HEK293 (cell line): ENCODE measurements at regions not wholly inside any gene's neighbourhood (a gene's known extent, or its start where the extent isn't known, plus 50 kb on each side); places are given as distances from the start of the nearest gene placed in this dataset.

Source experiments
- CTCF ChIA-PET: fragments of 350-600 bp; formaldehyde crosslinking; extraction: SDS; loops from one replicate; lab custom pipeline; 2021; ENCODE audit warnings: antibody characterized with exemption; lab: Yijun Ruan, JAX
- POLR2A ChIA-PET: fragments of 300-600 bp; formaldehyde crosslinking; extraction: SDS; loops from one replicate; lab custom pipeline; 2020; ENCODE audit warnings: antibody characterized with exemption, inconsistent platforms; lab: Yijun Ruan, JAX
- H3K27ac ChIP-seq: fragments of 200-500 bp; sonication (Bioruptor generic); 2 replicates; pipeline ENCODE4 v1.5.1; 2014; ENCODE audit warnings: low read depth, low read length, control low read depth, inconsistent platforms; ENCODE audit errors: extremely low read depth
- H3K36me3 ChIP-seq, 2 experiments: fragments of 200-500 bp in 1 of 2; sonication (Bioruptor generic) in 1 of 2; 1 replicate in 1 of 2; 2 replicates in 1 of 2; pipeline ENCODE4 v1.5.1; 2014 to 2017; ENCODE audit warnings: inconsistent platforms in 2 of 2, low read length in 2 of 2; ENCODE audit not compliant: control insufficient read depth in 2 of 2, insufficient read depth in 1 of 2
- H3K4me1 ChIP-seq: fragments of 200-500 bp; sonication (Bioruptor generic); 2 replicates; pipeline ENCODE4 v1.5.1; 2014; ENCODE audit warnings: mild to moderate bottlenecking, low read length, inconsistent platforms; ENCODE audit not compliant: control insufficient read depth, insufficient read depth
- H3K4me3 ChIP-seq: 2 replicates; pipeline ENCODE4 v1.5.1; 2011; ENCODE audit warnings: low read depth, mild to moderate bottlenecking, control low read depth, low read length, moderate library complexity
- H3K9me3 ChIP-seq: fragments of 200-500 bp; sonication (Bioruptor generic); 2 replicates; pipeline ENCODE4 v1.5.1; 2014; ENCODE audit warnings: low read depth, low read length, inconsistent platforms; ENCODE audit not compliant: control insufficient read depth, insufficient read depth
- FEZF1 ChIP-seq: fragments of 450-650 bp; formaldehyde crosslinking; IDR thresholded peaks from 2 replicates; pipeline ENCODE4 v1.5.1; 2016; ENCODE audit warnings: missing biosample characterization, missing genetic modification characterization
- IKZF3 ChIP-seq: fragments of 450-650 bp; IDR thresholded peaks from 2 replicates; pipeline ENCODE4 v1.5.0; 2018; ENCODE audit warnings: missing biosample characterization, mild to moderate bottlenecking, missing genetic modification characterization, moderate library complexity
- SP3 ChIP-seq: fragments of 450-650 bp; formaldehyde crosslinking; IDR thresholded peaks from 2 replicates; pipeline ENCODE4 v1.5.1; 2016; ENCODE audit warnings: missing biosample characterization, missing genetic modification characterization
- ZBTB11 ChIP-seq: fragments of 450-650 bp; formaldehyde crosslinking; conservative IDR thresholded peaks from 2 replicates; pipeline ENCODE4 v1.5.1; 2016; ENCODE audit warnings: low read depth, missing biosample characterization, missing genetic modification characterization
- ZBTB44 ChIP-seq: fragments of 450-650 bp; IDR thresholded peaks from 2 replicates; pipeline ENCODE4 v1.5.1; 2018; ENCODE audit warnings: missing biosample characterization, mild to moderate bottlenecking, missing genetic modification characterization
- ZBTB48 ChIP-seq: fragments of 450-650 bp; formaldehyde crosslinking; IDR thresholded peaks from 2 replicates; pipeline ENCODE4 v1.5.1; 2016; ENCODE audit warnings: missing biosample characterization, missing genetic modification characterization
- ZNF10 ChIP-seq: fragments of 450-650 bp; formaldehyde crosslinking; IDR thresholded peaks from 2 replicates; pipeline ENCODE4 v1.5.1; 2017; ENCODE audit warnings: missing biosample characterization, missing genetic modification characterization
- ZNF19 ChIP-seq: fragments of 450-650 bp; formaldehyde crosslinking; IDR thresholded peaks from 2 replicates; pipeline ENCODE4; 2016; ENCODE audit warnings: missing biosample characterization, missing genetic modification characterization, low read depth
- ZNF211 ChIP-seq: fragments of 450-650 bp; formaldehyde crosslinking; IDR thresholded peaks from 2 replicates; pipeline ENCODE4 v1.5.1; 2016; ENCODE audit warnings: low read depth, missing biosample characterization, missing genetic modification characterization
- ZNF266 ChIP-seq: fragments of 450-650 bp; formaldehyde crosslinking; IDR thresholded peaks from 2 replicates; pipeline ENCODE4 v1.5.1; 2016; ENCODE audit warnings: missing biosample characterization, missing genetic modification characterization, low read depth
- ZNF274 ChIP-seq, 2 experiments: fragments of 200-500 bp in 1 of 2; fragments of 450-650 bp in 1 of 2; sonication (Bioruptor generic) in 1 of 2; formaldehyde crosslinking in 1 of 2; IDR thresholded peaks; 2 replicates each; pipeline versions ENCODE4 v1.5.1 to v1.6.1; 2014 to 2016; ENCODE audit warnings: borderline replicate concordance in 1 of 2, inconsistent platforms in 1 of 2, low read length in 1 of 2, missing biosample characterization in 1 of 2, missing genetic modification characterization in 1 of 2
- ZNF585B ChIP-seq: fragments of 450-650 bp; formaldehyde crosslinking; IDR thresholded peaks from 2 replicates; pipeline ENCODE4 v1.5.1; 2016; ENCODE audit warnings: missing biosample characterization, missing genetic modification characterization
- ZNF624 ChIP-seq: fragments of 450-650 bp; formaldehyde crosslinking; IDR thresholded peaks from 2 replicates; pipeline ENCODE4 v1.5.1; 2017; ENCODE audit warnings: missing biosample characterization, missing genetic modification characterization
- ZNF707 ChIP-seq: fragments of 450-650 bp; formaldehyde crosslinking; IDR thresholded peaks from 2 replicates; pipeline ENCODE4 v1.5.1; 2016; ENCODE audit warnings: missing biosample characterization, missing genetic modification characterization
- ZNF76 ChIP-seq: fragments of 450-650 bp; formaldehyde crosslinking; IDR thresholded peaks from 2 replicates; pipeline ENCODE4; 2016; ENCODE audit warnings: low read depth, missing biosample characterization, missing genetic modification characterization, borderline replicate concordance
- ZSCAN30 ChIP-seq: fragments of 450-650 bp; IDR thresholded peaks from 2 replicates; pipeline ENCODE4 v1.5.1; 2018; ENCODE audit warnings: missing biosample characterization, mild to moderate bottlenecking, missing genetic modification characterization, moderate library complexity
- TF ChIP-seq, protein P1 (sequence below): fragments of 450-650 bp; formaldehyde crosslinking; IDR thresholded peaks from 2 replicates; pipeline ENCODE4 v1.5.1; 2016; ENCODE audit warnings: missing biosample characterization, missing genetic modification characterization
- TF ChIP-seq, protein P2 (sequence below): fragments of 450-650 bp; formaldehyde crosslinking; IDR thresholded peaks from 2 replicates; pipeline ENCODE4 v1.5.1; 2016; ENCODE audit warnings: missing biosample characterization, missing genetic modification characterization
- TF ChIP-seq, protein P3 (sequence below): fragments of 450-650 bp; formaldehyde crosslinking; IDR thresholded peaks from 2 replicates; pipeline ENCODE4 v1.5.1; 2017; ENCODE audit warnings: missing biosample characterization, missing genetic modification characterization

DNA sequence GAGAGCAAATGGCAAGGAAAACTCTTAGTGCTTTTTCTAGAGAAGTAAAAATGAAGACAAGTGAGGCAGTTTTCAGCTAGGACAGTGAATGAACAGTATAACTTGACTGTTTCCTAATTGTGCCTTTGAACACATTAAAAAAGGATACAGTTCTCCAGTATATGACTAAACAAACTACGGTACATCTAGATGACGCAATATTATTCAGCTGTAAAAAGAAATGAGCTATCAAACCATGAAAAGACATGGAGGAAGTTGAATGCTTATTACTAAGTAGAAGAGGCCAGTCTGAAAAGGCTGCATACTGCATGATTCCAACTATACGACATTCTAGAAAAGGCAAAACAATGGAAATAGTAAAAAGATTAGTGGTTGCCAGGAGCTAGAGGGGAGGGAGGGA, 206.3 kb downstream of the SIPA1L2 start:
- POLR2A ChIA-PET: interaction anchor here (0.6 kb wide), 1 partner anchor 905 kb away, joined by 3 read pairs; no protein-coding TSS in a partner anchor
- no peak overlapping the region for H3K4me3 ChIP-seq
- H3K9me3 ChIP-seq: no peaks in the 10 kb centered on the region
- H3K36me3 ChIP-seq: peaks cover 24 to 27% of the 10 kb centered on the region in 2 experiments
- no peak overlapping the region for H3K27ac ChIP-seq
- TF ChIP-seq ZNF274 (IDR thresholded peaks at IDR 0.05; ENCODE audit: low read length) (no peak), ZNF274 (tag by site-specific recombination; IDR thresholded peaks at IDR 0.05; ENCODE audit: borderline replicate concordance) (no peak), FEZF1 (tag by site-specific recombination) (peak; percentile 50; the same call in 1 of the 2 replicates)
- CTCF ChIA-PET: interaction anchor here (1.1 to 1.2 kb wide), 2 partner anchors 17 to 204 kb away, joined by 5 read pairs; no protein-coding TSS in a partner anchor
- no peaks in the 10 kb centered on the region for H3K4me1 ChIP-seq

- H3K36me3 ChIP-seq: peaks cover 24% of the 10 kb centered on the region in 2 experiments
- no peak overlapping the region for H3K4me3 ChIP-seq
- no peaks in the 10 kb centered on the region for H3K4me1 ChIP-seq
- no peak overlapping the region for H3K27ac ChIP-seq
- TF ChIP-seq SP3 (tag by site-specific recombination) (no peak), ZNF19 (tag by site-specific recombination) (no peak), IKZF3 (tag by site-specific recombination) (no peak), ZBTB48 (tag by site-specific recombination) (no peak)
- no peaks in the 10 kb centered on the region for H3K9me3 ChIP-seq
- ChIA-PET CTCF (interaction anchor here (0.5 to 1.2 kb wide), 3 partner anchors 16 to 1781 kb away, joined by 3 to 5 read pairs (median 5); no protein-coding TSS in a partner anchor), POLR2A (interaction anchor here (0.5 kb wide), 1 partner anchor 684 kb away, joined by 4 read pairs; no protein-coding TSS in a partner anchor)
Observed at GRCh38 chr1:232422898-232423297, 207.0 kb downstream of the SIPA1L2 start.

GRCh38 chr1:232422098-232422497, 207.8 kb downstream of the SIPA1L2 start:
- H3K4me3 ChIP-seq: no peak overlapping the region
- H3K4me1 ChIP-seq: no peaks in the 10 kb centered on the region
- H3K9me3 ChIP-seq: no peaks in the 10 kb centered on the region
- ChIA-PET CTCF (interaction anchor here (0.7 kb wide), 1 partner anchor 541 kb away, joined by 3 read pairs; no protein-coding TSS in a partner anchor), POLR2A (no interaction called here)
- no peak overlapping the region for H3K27ac ChIP-seq
- peaks cover 16 to 24% of the 10 kb centered on the region in 2 experiments for H3K36me3 ChIP-seq
- TF ChIP-seq ZNF10 (tag by site-specific recombination) (no peak), ZNF211 (no peak), ZBTB11 (tag by site-specific recombination) (no peak), ZNF266 (no peak), ZNF76 (tag by site-specific recombination) (no peak), ZNF707 (tag by site-specific recombination) (no peak), ZBTB44 (tag by site-specific recombination) (no peak), ZNF624 (tag by site-specific recombination) (no peak), ZSCAN30 (no peak), ZNF585B (tag by site-specific recombination) (no peak)
- TF ChIP-seq, protein P1, sequence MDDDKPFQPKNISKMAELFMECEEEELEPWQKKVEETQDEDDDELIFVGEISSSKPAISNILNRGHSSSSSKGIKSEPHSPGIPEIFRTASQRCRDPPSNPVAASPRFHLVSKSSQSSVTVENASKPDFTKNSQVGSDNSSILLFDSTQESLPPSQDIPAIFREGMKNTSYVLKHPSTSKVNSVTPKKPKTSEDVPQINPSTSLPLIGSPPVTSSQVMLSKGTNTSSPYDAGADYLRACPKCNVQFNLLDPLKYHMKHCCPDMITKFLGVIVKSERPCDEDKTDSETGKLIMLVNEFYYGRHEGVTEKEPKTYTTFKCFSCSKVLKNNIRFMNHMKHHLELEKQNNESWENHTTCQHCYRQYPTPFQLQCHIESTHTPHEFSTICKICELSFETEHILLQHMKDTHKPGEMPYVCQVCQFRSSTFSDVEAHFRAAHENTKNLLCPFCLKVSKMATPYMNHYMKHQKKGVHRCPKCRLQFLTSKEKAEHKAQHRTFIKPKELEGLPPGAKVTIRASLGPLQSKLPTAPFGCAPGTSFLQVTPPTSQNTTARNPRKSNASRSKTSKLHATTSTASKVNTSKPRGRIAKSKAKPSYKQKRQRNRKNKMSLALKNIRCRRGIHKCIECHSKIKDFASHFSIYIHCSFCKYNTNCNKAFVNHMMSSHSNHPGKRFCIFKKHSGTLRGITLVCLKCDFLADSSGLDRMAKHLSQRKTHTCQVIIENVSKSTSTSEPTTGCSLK (tag by site-specific recombination): no peak
- TF ChIP-seq, protein P2, sequence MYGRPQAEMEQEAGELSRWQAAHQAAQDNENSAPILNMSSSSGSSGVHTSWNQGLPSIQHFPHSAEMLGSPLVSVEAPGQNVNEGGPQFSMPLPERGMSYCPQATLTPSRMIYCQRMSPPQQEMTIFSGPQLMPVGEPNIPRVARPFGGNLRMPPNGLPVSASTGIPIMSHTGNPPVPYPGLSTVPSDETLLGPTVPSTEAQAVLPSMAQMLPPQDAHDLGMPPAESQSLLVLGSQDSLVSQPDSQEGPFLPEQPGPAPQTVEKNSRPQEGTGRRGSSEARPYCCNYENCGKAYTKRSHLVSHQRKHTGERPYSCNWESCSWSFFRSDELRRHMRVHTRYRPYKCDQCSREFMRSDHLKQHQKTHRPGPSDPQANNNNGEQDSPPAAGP (tag by site-specific recombination): no peak
- TF ChIP-seq, protein P3, sequence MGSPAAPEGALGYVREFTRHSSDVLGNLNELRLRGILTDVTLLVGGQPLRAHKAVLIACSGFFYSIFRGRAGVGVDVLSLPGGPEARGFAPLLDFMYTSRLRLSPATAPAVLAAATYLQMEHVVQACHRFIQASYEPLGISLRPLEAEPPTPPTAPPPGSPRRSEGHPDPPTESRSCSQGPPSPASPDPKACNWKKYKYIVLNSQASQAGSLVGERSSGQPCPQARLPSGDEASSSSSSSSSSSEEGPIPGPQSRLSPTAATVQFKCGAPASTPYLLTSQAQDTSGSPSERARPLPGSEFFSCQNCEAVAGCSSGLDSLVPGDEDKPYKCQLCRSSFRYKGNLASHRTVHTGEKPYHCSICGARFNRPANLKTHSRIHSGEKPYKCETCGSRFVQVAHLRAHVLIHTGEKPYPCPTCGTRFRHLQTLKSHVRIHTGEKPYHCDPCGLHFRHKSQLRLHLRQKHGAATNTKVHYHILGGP (tag by site-specific recombination): no peak
